PC-3 (cell line): ENCODE measurements at regions not wholly inside any gene's neighbourhood (a gene's known extent, or its start where the extent isn't known, plus 50 kb on each side); places are given as distances from the start of the nearest gene placed in this dataset.

Experiments
- ATAC-seq: fragments of 200-7000 bp; cut with Tn5 transposase; 2 replicates; pipeline ENCODE4 v1.9.1; 2020; ENCODE audit warnings: mild to moderate bottlenecking, moderate library complexity
- BruUV-seq: library from RNA; stranded (reverse); fragments of 400-500 nt; replicated peaks from 2 replicates; lab custom pipeline; 2021; lab: Mats Ljungman, UMichigan
- CTCF ChIA-PET: fragments of 300-600 bp; sonication (Branson Sonifier 250); formaldehyde crosslinking; loops from one replicate; lab custom pipeline; 2022; ENCODE audit warnings: antibody characterized with exemption; lab: Charles Lee
- POLR2A ChIA-PET: fragments of 300-600 bp; sonication (Branson Sonifier 250); formaldehyde crosslinking; loops from one replicate; lab custom pipeline; 2022; ENCODE audit warnings: antibody characterized with exemption; ENCODE audit not compliant: unreplicated experiment; lab: Charles Lee
- DNase-seq: peaks from one replicate; pipeline ENCODE4 v3.0.0-alpha.2; 2015
- H2AFZ ChIP-seq: fragments of 300-600 bp; sonication (generic); 2 replicates; pipeline ENCODE4 v1.6.0; 2016; ENCODE audit warnings: antibody characterized with exemption, low read length
- H3F3A ChIP-seq: fragments of 300-600 bp; sonication (generic); one replicate; pipeline ENCODE4 v1.6.0; 2017; ENCODE audit warnings: antibody characterized with exemption, low read length, control low read depth, mild to moderate bottlenecking; ENCODE audit not compliant: unreplicated experiment
- H3K27ac ChIP-seq: fragments of 300-600 bp; sonication (generic); 2 replicates; pipeline ENCODE4 v1.5.1; 2016; ENCODE audit warnings: mild to moderate bottlenecking, low read length
- H3K27me3 ChIP-seq: fragments of 300-600 bp; sonication (generic); 2 replicates; pipeline ENCODE4 v1.6.1; 2016; ENCODE audit warnings: low read length, mixed read lengths
- H3K36me3 ChIP-seq: fragments of 300-600 bp; sonication (generic); 2 replicates; pipeline ENCODE4 v1.6.1; 2016; ENCODE audit warnings: low read depth, mixed run types, low read length, mixed read lengths
- H3K4me1 ChIP-seq: fragments of 300-600 bp; sonication (generic); 2 replicates; pipeline ENCODE4 v1.5.1; 2016; ENCODE audit warnings: low read length; ENCODE audit not compliant: insufficient read depth
- H3K4me2 ChIP-seq: fragments of 300-600 bp; sonication (generic); 2 replicates; pipeline ENCODE4 v1.6.0; 2016; ENCODE audit warnings: low read length
- H3K4me3 ChIP-seq: fragments of 300-600 bp; sonication (generic); 2 replicates; pipeline ENCODE4 v1.5.1; 2016; ENCODE audit warnings: mild to moderate bottlenecking, low read length, mixed read lengths
- H3K79me2 ChIP-seq: fragments of 300-600 bp; sonication (generic); 2 replicates; pipeline ENCODE4 v1.6.1; 2017; ENCODE audit warnings: low read length, mixed read lengths
- H3K9ac ChIP-seq: fragments of 300-600 bp; sonication (generic); 2 replicates; pipeline ENCODE4 v1.6.0; 2016; ENCODE audit warnings: mild to moderate bottlenecking, low read length
- H3K9me2 ChIP-seq: fragments of 300-600 bp; sonication (generic); replicated peaks from 2 replicates; pipeline ENCODE4 v1.6.1; 2016; ENCODE audit warnings: mixed run types, low read length, mixed read lengths
- H3K9me3 ChIP-seq: fragments of 300-600 bp; sonication (generic); 2 replicates; pipeline ENCODE4 v1.6.1; 2016; ENCODE audit warnings: low read length, mixed read lengths
- H4K20me1 ChIP-seq: fragments of 300-600 bp; sonication (generic); 2 replicates; pipeline ENCODE4 v1.6.1; 2016; ENCODE audit warnings: low read length, mixed read lengths
- CTCF ChIP-seq: fragments of 300-600 bp; sonication (generic); conservative IDR thresholded peaks from 2 replicates; pipeline ENCODE4 v1.5.1; 2017; ENCODE audit warnings: antibody characterized with exemption, low read depth, mild to moderate bottlenecking, low read length
- EZH2 ChIP-seq: fragments of 300-600 bp; sonication (generic); IDR thresholded peaks from one replicate; pipeline ENCODE4 v1.6.1; 2017; ENCODE audit warnings: antibody characterized with exemption, mild to moderate bottlenecking, low read length; ENCODE audit not compliant: unreplicated experiment
- EZH2phosphoT487 ChIP-seq: fragments of 300-600 bp; sonication (generic); IDR thresholded peaks from 2 replicates; pipeline ENCODE4 v1.6.1; 2018; ENCODE audit warnings: mild to moderate bottlenecking, antibody characterized with exemption, low read length, borderline replicate concordance
- intact Hi-C: fragments of 100-400 bp; cut with micrococcal nuclease; formaldehyde crosslinking; loops from 2 replicates; pipeline ENCODE4 v1.9.0; 2023

DNA sequence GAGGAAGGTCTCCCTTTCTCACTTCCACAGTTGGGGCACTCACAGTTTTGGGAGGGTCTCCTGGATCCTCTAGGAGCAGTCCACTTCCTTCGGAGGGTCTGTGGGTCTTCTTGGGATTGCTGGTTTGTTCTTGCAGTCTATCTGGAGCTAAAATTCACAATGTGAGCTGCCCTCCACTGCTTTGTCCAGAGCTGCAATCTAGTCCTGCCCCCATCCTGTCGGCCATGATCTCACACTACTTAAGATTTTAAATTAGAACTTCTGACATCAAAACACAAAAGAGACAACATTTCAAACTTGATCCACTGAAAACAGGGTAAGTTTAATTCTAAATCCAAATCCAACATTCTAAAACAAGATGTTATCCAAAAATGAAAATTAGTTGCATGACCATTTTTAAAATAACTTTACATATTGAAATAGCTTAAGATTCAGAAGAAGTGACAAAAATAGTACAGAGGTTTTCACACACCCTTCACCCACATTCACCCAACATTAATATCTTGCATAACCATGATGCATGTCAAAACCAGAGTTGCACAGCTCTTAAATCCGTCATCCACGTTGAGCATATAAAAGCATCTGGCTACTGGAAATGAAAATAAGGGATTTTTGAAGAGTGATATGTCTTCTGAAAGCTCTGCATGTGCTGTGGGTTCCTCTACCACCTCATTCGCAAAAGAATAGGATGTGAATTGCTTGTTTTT is 113.7 kb upstream of the EPB41L4A start:
- Histone ChIP-seq H3K36me3 (no peaks in the 10 kb centered on the region), H3K9me3 (no peaks in the 10 kb centered on the region), H4K20me1 (no peaks in the 10 kb centered on the region), H3K9ac (no peak overlapping the region), H3K27ac (no peak overlapping the region), H3K9me2 (no peaks in the 10 kb centered on the region), H3F3A (no peaks in the 10 kb centered on the region), H3K4me1 (peaks cover 2% of the 10 kb centered on the region; the same call in 1 of the 2 replicates), H3K27me3 (no peaks in the 10 kb centered on the region), H3K4me2 (no peak overlapping the region), H2AFZ (no peak overlapping the region), H3K4me3 (no peak overlapping the region), H3K79me2 (no peaks in the 10 kb centered on the region)
- ChIA-PET CTCF (interaction anchor here (0.6 kb wide), 1 partner anchor 12 kb away, joined by 3 read pairs; no protein-coding TSS in a partner anchor), POLR2A (no interaction called here)
- intact Hi-C loops = no loop called here
- DNase-seq (no peak), ATAC-seq (no peak)
- TF ChIP-seq CTCF (no peak), EZH2phosphoT487 (no peak)
- BruUV-seq = no TSS peak

DNA sequence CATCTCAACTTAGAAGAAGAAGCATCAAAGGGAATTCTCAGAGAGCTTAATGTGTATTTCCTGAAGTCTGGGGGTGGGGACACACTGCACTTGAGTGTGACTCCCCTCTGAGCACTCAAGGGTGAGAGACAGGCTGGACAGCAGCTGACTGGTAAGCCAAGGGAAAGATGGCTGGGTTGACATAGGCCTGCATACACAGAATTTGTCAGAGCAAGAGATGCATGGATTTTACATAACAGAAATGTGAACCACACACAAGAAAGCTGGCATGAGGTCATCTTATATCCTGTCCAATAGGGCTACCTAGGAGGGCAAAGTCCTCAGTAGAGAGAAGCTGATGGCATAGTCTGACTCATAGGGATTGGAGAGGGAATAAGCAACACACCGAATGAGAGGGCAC is 114.3 kb upstream of the EPB41L4A start:
- Histone ChIP-seq H3K27me3 (no peaks in the 10 kb centered on the region), H3K36me3 (no peaks in the 10 kb centered on the region), H3F3A (no peaks in the 10 kb centered on the region), H2AFZ (no peak overlapping the region), H3K27ac (no peak overlapping the region), H3K4me2 (no peak overlapping the region), H3K9ac (no peak overlapping the region), H4K20me1 (no peaks in the 10 kb centered on the region), H3K79me2 (no peaks in the 10 kb centered on the region), H3K9me2 (no peaks in the 10 kb centered on the region), H3K4me3 (no peak overlapping the region), H3K9me3 (no peaks in the 10 kb centered on the region), H3K4me1 (peaks cover 2% of the 10 kb centered on the region; the same call in 1 of the 2 replicates)
- intact Hi-C loops = no loop called here
- DNase-seq (peak; percentile 40), ATAC-seq (peak; percentile 40; the same call in 1 of the 2 replicates)
- TF ChIP-seq EZH2 = no peak
- TF ChIP-seq EZH2phosphoT487 = no peak
- TF ChIP-seq CTCF = no peak
- BruUV-seq = no TSS peak
- CTCF ChIA-PET = interaction anchor here (0.6 kb wide), 1 partner anchor 12 kb away, joined by 3 read pairs; no protein-coding TSS in a partner anchor
- POLR2A ChIA-PET = no interaction called here

GRCh38 chr5:112534067-112534583 is 115.0 kb upstream of the EPB41L4A start:
- Histone ChIP-seq H3K4me3 (no peak overlapping the region), H3K9ac (no peak overlapping the region), H3F3A (no peaks in the 10 kb centered on the region), H3K27ac (no peak overlapping the region), H2AFZ (no peak overlapping the region), H3K9me3 (no peaks in the 10 kb centered on the region), H3K4me1 (peaks cover 2% of the 10 kb centered on the region; the same call in 1 of the 2 replicates), H3K36me3 (no peaks in the 10 kb centered on the region), H3K9me2 (no peaks in the 10 kb centered on the region), H3K79me2 (no peaks in the 10 kb centered on the region), H3K27me3 (no peaks in the 10 kb centered on the region), H4K20me1 (no peaks in the 10 kb centered on the region), H3K4me2 (no peak overlapping the region)
- ATAC-seq (no peak), DNase-seq (no peak)
- no TSS peak for BruUV-seq
- TF ChIP-seq CTCF = no peak
- TF ChIP-seq EZH2 = no peak
- no peak for TF ChIP-seq EZH2phosphoT487
- intact Hi-C loops = no loop called here
- ChIA-PET CTCF (no interaction called here), POLR2A (no interaction called here)
